SK-N-SH (cell line): ENCODE measurements at regions not wholly inside any gene's neighbourhood (a gene's known extent, or its start where the extent isn't known, plus 50 kb on each side); places are given as distances from the start of the nearest gene placed in this dataset.

ENCODE experiments used
- CTCF ChIA-PET: fragments of 300-600, 350-600 bp; formaldehyde crosslinking; extraction: SDS; loops from one replicate; lab custom pipeline; 2021; lab: Yijun Ruan, JAX
- POLR2A ChIA-PET: fragments of 350-600 bp; sonication (Branson Sonifier 250); formaldehyde crosslinking; extraction: SDS; loops from one replicate; lab custom pipeline; 2020; ENCODE audit warnings: antibody characterized with exemption, inconsistent platforms; lab: Yijun Ruan, JAX
- DNase-seq: peaks from one replicate; pipeline ENCODE4 v3.0.0; 2012
- H2AFZ ChIP-seq: fragments of 200-600 bp; sonication (generic); 2 replicates; pipeline ENCODE4 v1.8.1; 2016; ENCODE audit warnings: antibody characterized with exemption, mild to moderate bottlenecking, low read depth
- H3F3A ChIP-seq: fragments of 200-600 bp; sonication (generic); replicated peaks from 2 replicates; pipeline ENCODE3; 2016; ENCODE audit warnings: antibody characterized with exemption, mild to moderate bottlenecking; ENCODE audit not compliant: insufficient read depth
- H3K27ac ChIP-seq, 2 experiments: fragments of 200-500 bp in 1 of 2; fragments of 200-600 bp in 1 of 2; sonication (Bioruptor generic) in 1 of 2; sonication (generic), shearing (Covaris generic) in 1 of 2; 2 replicates each; pipeline versions ENCODE4 v1.5.1 to v1.6.1; 2014 to 2016; ENCODE audit warnings: low read depth in 2 of 2, inconsistent platforms in 1 of 2, low read length in 1 of 2, mild to moderate bottlenecking in 1 of 2, mixed read lengths in 1 of 2
- H3K27me3 ChIP-seq: fragments of 200-600 bp; sonication (generic), shearing (Covaris generic); 2 replicates; pipeline ENCODE4 v1.6.1; 2016; ENCODE audit warnings: mixed run types; ENCODE audit not compliant: insufficient read depth
- H3K36me3 ChIP-seq, 2 experiments: fragments of 200-500 bp in 1 of 2; fragments of 200-600 bp in 1 of 2; sonication (Bioruptor generic) in 1 of 2; sonication (generic) in 1 of 2; replicated peaks in 1 of 2; 2 replicates each; pipeline versions ENCODE3 to v1.5.1; 2014 to 2016; ENCODE audit warnings: low read length in 1 of 2, mild to moderate bottlenecking in 1 of 2; ENCODE audit not compliant: insufficient read depth in 2 of 2, control insufficient read depth in 1 of 2
- H3K4me1 ChIP-seq, 2 experiments: fragments of 200-500 bp in 1 of 2; fragments of 200-600 bp in 1 of 2; sonication (Bioruptor generic) in 1 of 2; sonication (generic), shearing (Covaris generic) in 1 of 2; 2 replicates each; pipeline versions ENCODE4 v1.5.1 to v1.6.1; 2014 to 2016; ENCODE audit warnings: low read depth in 1 of 2, low read length in 1 of 2, mixed run types in 1 of 2; ENCODE audit not compliant: insufficient read depth in 2 of 2, control insufficient read depth in 1 of 2
- H3K4me2 ChIP-seq: fragments of 200-600 bp; sonication (generic), shearing (Covaris generic); 2 replicates; pipeline ENCODE4 v1.6.1; 2017; ENCODE audit warnings: mixed run types
- H3K4me3 ChIP-seq, 2 experiments: fragments of 200-500 bp in 1 of 2; fragments of 200-600 bp in 1 of 2; sonication (Bioruptor generic) in 1 of 2; sonication (generic), shearing (Covaris generic) in 1 of 2; 2 replicates each; pipeline versions ENCODE4 v1.5.1 to v1.8.1; 2014 to 2016; ENCODE audit warnings: low read depth in 2 of 2, inconsistent platforms in 1 of 2, low read length in 1 of 2, mild to moderate bottlenecking in 1 of 2, mixed read lengths in 1 of 2, moderate library complexity in 1 of 2
- H3K79me2 ChIP-seq: fragments of 200-600 bp; sonication (generic); 2 replicates; pipeline ENCODE4 v1.8.1; 2017; ENCODE audit warnings: mild to moderate bottlenecking; ENCODE audit not compliant: insufficient read depth
- H3K9ac ChIP-seq: fragments of 200-600 bp; sonication (generic); 2 replicates; pipeline ENCODE4 v1.6.1; 2017; ENCODE audit warnings: mixed run types
- H3K9me2 ChIP-seq: fragments of 200-600 bp; sonication (generic); 2 replicates; pipeline ENCODE4 v1.6.1; 2017; ENCODE audit warnings: mixed run types
- H3K9me3 ChIP-seq: fragments of 200-600 bp; sonication (generic); 2 replicates; pipeline ENCODE4 v1.6.1; 2017; ENCODE audit warnings: mixed run types, mild to moderate bottlenecking, moderate library complexity
- H4K20me1 ChIP-seq: fragments of 200-600 bp; sonication (generic); 2 replicates; pipeline ENCODE4 v1.6.1; 2017; ENCODE audit warnings: mild to moderate bottlenecking, mixed run types; ENCODE audit not compliant: insufficient read depth
- CHD2 ChIP-seq: fragments of 150-350 bp; IDR thresholded peaks from 2 replicates; pipeline ENCODE4 v1.6.1; 2018; ENCODE audit warnings: low read length; ENCODE audit not compliant: partially characterized antibody
- ELF1 ChIP-seq: IDR thresholded peaks from 2 replicates; pipeline ENCODE4 v1.4.0; 2012
- FOXM1 ChIP-seq: IDR thresholded peaks from 2 replicates; pipeline ENCODE4 v1.4.0; 2012; ENCODE audit warnings: low read depth, mild to moderate bottlenecking
- JUND ChIP-seq: IDR thresholded peaks from 2 replicates; pipeline ENCODE4 v1.4.0; 2012
- MAX ChIP-seq: IDR thresholded peaks from 2 replicates; pipeline ENCODE4 v1.4.0; 2012; ENCODE audit warnings: low read depth
- NFIC ChIP-seq: IDR thresholded peaks from 2 replicates; pipeline ENCODE4 v1.4.0; 2012; ENCODE audit warnings: borderline replicate concordance
- RAD21 ChIP-seq: IDR thresholded peaks from 2 replicates; pipeline ENCODE4 v1.6.1; 2012; ENCODE audit warnings: mild to moderate bottlenecking, low read length
- REST ChIP-seq: IDR thresholded peaks from 2 replicates; pipeline ENCODE4 v1.6.1; 2012; ENCODE audit warnings: mild to moderate bottlenecking, low read depth, low read length, moderate library complexity
- RXRA ChIP-seq: IDR thresholded peaks from 2 replicates; pipeline ENCODE4 v1.4.0; 2012; ENCODE audit warnings: low read depth, mild to moderate bottlenecking, borderline replicate concordance
- SIN3A ChIP-seq: IDR thresholded peaks from 2 replicates; pipeline ENCODE4 v1.6.1; 2012; ENCODE audit warnings: low read depth, mild to moderate bottlenecking, low read length, moderate library complexity, borderline replicate concordance
- TCF12 ChIP-seq: IDR thresholded peaks from 2 replicates; pipeline ENCODE4 v1.4.0; 2012
- USF2 ChIP-seq: fragments of 150-350 bp; IDR thresholded peaks from 2 replicates; pipeline ENCODE4 v1.6.1; 2017; ENCODE audit warnings: antibody characterized with exemption, low read length, low read depth, borderline replicate concordance
- WGBS: methylation state at CpG from one replicate; pipeline ENCODE4 v1.1.6; 2017; ENCODE audit warnings: low lambda C conversion rate; 5-methylcytosine and 5-hydroxymethylcytosine counted together
- TF ChIP-seq, protein P1 (sequence below): fragments of 150-350 bp; IDR thresholded peaks from 2 replicates; pipeline ENCODE4 v1.6.1; 2016; ENCODE audit warnings: mild to moderate bottlenecking, low read depth, low read length

- CTCF ChIA-PET: interaction anchor here (0.9 kb wide), 1 partner anchor 102 kb away, joined by 3 read pairs; no protein-coding TSS in a partner anchor
- Histone ChIP-seq H3K9ac (no peak overlapping the region), H3K4me2 (no peak overlapping the region), H3K4me1 (peaks cover 0 to 4% of the 10 kb centered on the region in 2 experiments; a peak in 1 of 4 replicates), H3K36me3 (no peaks in the 10 kb centered on the region), H3K27me3 (no peaks in the 10 kb centered on the region), H2AFZ (no peak overlapping the region), H3K9me2 (no peaks in the 10 kb centered on the region), H3K27ac (no peak overlapping the region), H3K79me2 (no peaks in the 10 kb centered on the region), H3K4me3 (no peak overlapping the region), H4K20me1 (no peaks in the 10 kb centered on the region), H3F3A (no peaks in the 10 kb centered on the region), H3K9me3 (no peaks in the 10 kb centered on the region)
- DNase-seq: no peak
- POLR2A ChIA-PET: no interaction called here
- 75% methylated on average over 5 of the region's 5 CpGs for WGBS
- TF ChIP-seq REST: no peak
- TF ChIP-seq TCF12: no peak
- TF ChIP-seq ELF1: no peak
- TF ChIP-seq, protein P1, sequence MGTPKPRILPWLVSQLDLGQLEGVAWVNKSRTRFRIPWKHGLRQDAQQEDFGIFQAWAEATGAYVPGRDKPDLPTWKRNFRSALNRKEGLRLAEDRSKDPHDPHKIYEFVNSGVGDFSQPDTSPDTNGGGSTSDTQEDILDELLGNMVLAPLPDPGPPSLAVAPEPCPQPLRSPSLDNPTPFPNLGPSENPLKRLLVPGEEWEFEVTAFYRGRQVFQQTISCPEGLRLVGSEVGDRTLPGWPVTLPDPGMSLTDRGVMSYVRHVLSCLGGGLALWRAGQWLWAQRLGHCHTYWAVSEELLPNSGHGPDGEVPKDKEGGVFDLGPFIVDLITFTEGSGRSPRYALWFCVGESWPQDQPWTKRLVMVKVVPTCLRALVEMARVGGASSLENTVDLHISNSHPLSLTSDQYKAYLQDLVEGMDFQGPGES: no peak
- TF ChIP-seq RXRA: no peak
- TF ChIP-seq RAD21: no peak
- no peak for TF ChIP-seq CHD2
- TF ChIP-seq USF2: no peak
- no peak for TF ChIP-seq FOXM1
- no peak for TF ChIP-seq MAX
- no peak for TF ChIP-seq JUND
- no peak for TF ChIP-seq NFIC
- no peak for TF ChIP-seq SIN3A
- TF ChIP-seq, all 33 proteins: peak for 0
Observed at GRCh38 chr2:8437949-8438400, 243.9 kb upstream of the ID2 start.
